HepG2 (cell line): ENCODE measurements at regions not wholly inside any gene's neighbourhood (a gene's known extent, or its start where the extent isn't known, plus 50 kb on each side); places are given as distances from the start of the nearest gene placed in this dataset.

ENCODE experiments used
- ATAC-seq: fragments of 200-7000 bp; cut with Tn5 transposase; 3 replicates; pipeline ENCODE4 v1.9.1; 2020; ENCODE audit warnings: mild to moderate bottlenecking, moderate library complexity
- BruUV-seq: library from RNA; stranded (reverse); fragments of 400-500 nt; replicated peaks from 2 replicates; lab custom pipeline; 2021; lab: Mats Ljungman, UMichigan
- CTCF ChIA-PET: fragments of 300-600 bp; formaldehyde crosslinking; extraction: SDS; loops from one replicate; lab custom pipeline; 2021; ENCODE audit warnings: low total read pairs, inconsistent platforms, low intra/inter-chr PET ratio; lab: Yijun Ruan, JAX
- POLR2A ChIA-PET: fragments of 350-600 bp; sonication (Branson Sonifier 250); formaldehyde crosslinking; loops from one replicate; lab custom pipeline; 2020; ENCODE audit warnings: antibody characterized with exemption, inconsistent platforms; lab: Yijun Ruan, JAX
- DNase-seq: peaks from one replicate; pipeline ENCODE4 v3.0.0-alpha.2; 2015; ENCODE audit warnings: low spot score
- FAIRE-seq: peaks from 3 replicates; lab custom pipeline; 2011; peaks lifted over from hg19 to GRCh38; lab: Jason Lieb, UNC
- H2AFZ ChIP-seq: one replicate; pipeline ENCODE4 v1.6.1; 2011; ENCODE audit warnings: low read length, inconsistent platforms
- H3K27ac ChIP-seq: fragments of 300-600 bp; 3 replicates; pipeline ENCODE4 v1.8.0; 2011; ENCODE audit warnings: mixed run types, mild to moderate bottlenecking, mixed read lengths, low read length, inconsistent platforms; ENCODE audit not compliant: insufficient read depth; ENCODE audit errors: extremely low read length
- H3K27me3 ChIP-seq, 2 experiments: fragments of 200-600 bp in 1 of 2; 2 replicates in 1 of 2; 3 replicates in 1 of 2; pipeline versions ENCODE4 v1.6.0 to v1.8.0; 2011; ENCODE audit warnings: low read length in 2 of 2, mild to moderate bottlenecking in 2 of 2, moderate library complexity in 2 of 2, inconsistent platforms in 1 of 2; ENCODE audit not compliant: insufficient read depth in 2 of 2, control insufficient read depth in 1 of 2
- H3K36me3 ChIP-seq, 2 experiments: fragments of 200-600 bp in 1 of 2; replicated peaks in 1 of 2; 2 replicates in 1 of 2; 3 replicates in 1 of 2; pipeline versions ENCODE4 v1.5.1 to v1.8.0; 2011; ENCODE audit warnings: low read length in 2 of 2, inconsistent platforms in 1 of 2; ENCODE audit not compliant: insufficient read depth in 2 of 2, control insufficient read depth in 1 of 2
- H3K4me1 ChIP-seq: 2 replicates; pipeline ENCODE4 v1.5.1; 2012; ENCODE audit warnings: low read length, inconsistent platforms; ENCODE audit not compliant: insufficient read depth
- H3K4me2 ChIP-seq: 2 replicates; pipeline ENCODE4 v1.6.0; 2011; ENCODE audit warnings: low read depth, low read length, inconsistent platforms
- H3K4me3 ChIP-seq, 3 experiments: fragments of 200-600 bp in 1 of 3; sonication (generic), shearing (Covaris generic) in 1 of 3; replicated peaks in 1 of 3; 2 replicates each; pipeline ENCODE4 v1.5.1; 2011 to 2016; ENCODE audit warnings: low read length in 3 of 3, inconsistent platforms in 2 of 3, low read depth in 2 of 3, mild to moderate bottlenecking in 2 of 3, control low read depth in 1 of 3, mixed read lengths in 1 of 3; ENCODE audit not compliant: insufficient read depth in 1 of 3
- H3K79me2 ChIP-seq: one replicate; pipeline ENCODE4 v1.6.1; 2011; ENCODE audit warnings: low read length, inconsistent platforms; ENCODE audit not compliant: insufficient read depth
- H3K9ac ChIP-seq: 2 replicates; pipeline ENCODE4 v1.6.0; 2011; ENCODE audit warnings: mild to moderate bottlenecking, low read depth, low read length, inconsistent platforms; ENCODE audit not compliant: insufficient read depth
- H3K9me3 ChIP-seq: 2 replicates; pipeline ENCODE4 v1.5.1; 2012; ENCODE audit warnings: mild to moderate bottlenecking, low read length
- H4K20me1 ChIP-seq: 2 replicates; pipeline ENCODE4 v1.6.0; 2011; ENCODE audit warnings: inconsistent platforms, mild to moderate bottlenecking, low read length, moderate library complexity; ENCODE audit not compliant: insufficient read depth
- GATAD1 ChIP-seq: IDR thresholded peaks from 2 replicates; pipeline ENCODE4 v1.6.1; 2016; ENCODE audit warnings: missing genetic modification reagents, missing compliant biosample characterization
- NFATC3 ChIP-seq: sonication (generic); formaldehyde crosslinking; IDR thresholded peaks from 2 replicates; pipeline ENCODE4 v1.5.1; 2020; ENCODE audit warnings: mild to moderate bottlenecking, missing genetic modification reagents
- SRY ChIP-seq: sonication (generic); formaldehyde crosslinking; IDR thresholded peaks from 2 replicates; pipeline ENCODE4 v1.8.0; 2022; ENCODE audit warnings: mild to moderate bottlenecking, missing genetic modification reagents
- TP53 ChIP-seq: sonication (generic); formaldehyde crosslinking; conservative IDR thresholded peaks from 2 replicates; pipeline ENCODE4 v1.4.0; 2020; ENCODE audit warnings: missing genetic modification reagents
- TRIM24 ChIP-seq: sonication (generic); formaldehyde crosslinking; IDR thresholded peaks from 2 replicates; pipeline ENCODE4 v1.8.0; 2022; ENCODE audit warnings: mild to moderate bottlenecking, missing genetic modification reagents
- ZBTB21 ChIP-seq: sonication (generic); formaldehyde crosslinking; IDR thresholded peaks from 2 replicates; pipeline ENCODE4 v1.4.0; 2020; ENCODE audit warnings: missing genetic modification reagents
- ZFY ChIP-seq: sonication (generic); formaldehyde crosslinking; IDR thresholded peaks from 2 replicates; pipeline ENCODE4 v1.4.0; 2020; ENCODE audit warnings: missing genetic modification reagents
- ZNF263 ChIP-seq: sonication (generic); formaldehyde crosslinking; IDR thresholded peaks from 2 replicates; pipeline ENCODE4 v1.4.0; 2020; ENCODE audit warnings: missing genetic modification reagents
- ZNF264 ChIP-seq: sonication (generic); formaldehyde crosslinking; IDR thresholded peaks from 2 replicates; pipeline ENCODE4 v1.4.0; 2020; ENCODE audit warnings: missing genetic modification reagents
- ZNF703 ChIP-seq: sonication (generic); formaldehyde crosslinking; IDR thresholded peaks from 2 replicates; pipeline ENCODE4 v1.5.1; 2020; ENCODE audit warnings: missing genetic modification reagents, mild to moderate bottlenecking, moderate library complexity, borderline replicate concordance
- ZSCAN20 ChIP-seq: sonication (generic); formaldehyde crosslinking; IDR thresholded peaks from 2 replicates; pipeline ENCODE4 v1.4.0; 2020; ENCODE audit warnings: missing genetic modification reagents, mild to moderate bottlenecking, borderline replicate concordance
- WGBS: methylation state at CpG from one replicate; pipeline ENCODE4 v1.1.6; 2017; ENCODE audit warnings: low lambda C conversion rate; 5-methylcytosine and 5-hydroxymethylcytosine counted together
- in situ Hi-C: cut with HindIII; loops from 2 replicates; pipeline ENCODE4 v1.10.0; 2017; ENCODE audit warnings: low pct_unique_long_range_greater_than_20kb; ENCODE audit not compliant: extremely low pct_ligation_motif_present
- intact Hi-C: fragments of 100-400 bp; cut with micrococcal nuclease; formaldehyde crosslinking; loops from one replicate; pipeline ENCODE4 v1.10.0; 2022; ENCODE audit not compliant: unreplicated experiment
- TF ChIP-seq, protein P1 (sequence below): IDR thresholded peaks from 2 replicates; pipeline ENCODE4 v1.6.1; 2016

DNA sequence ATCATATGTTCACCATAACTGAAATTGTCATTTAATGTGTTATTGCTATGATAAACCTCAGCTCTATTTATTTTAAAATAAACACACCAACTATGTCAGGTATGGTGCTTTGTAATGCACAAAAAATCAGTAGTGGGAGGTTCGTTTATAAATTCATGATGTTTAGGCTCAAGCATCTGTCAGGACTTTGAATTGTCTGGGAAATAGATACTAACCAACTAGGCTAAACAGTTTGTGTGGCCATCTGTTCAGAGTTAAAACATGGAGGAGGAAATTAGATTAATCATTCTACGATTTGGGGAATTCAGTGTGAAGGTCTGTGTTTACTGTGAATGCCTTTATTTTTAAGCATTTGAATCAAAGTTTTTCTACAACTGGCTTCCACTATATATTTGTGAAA is 212.6 kb upstream of the FZD8 start:
- no TSS peak for BruUV-seq
- Histone ChIP-seq H3K4me3 (no peak overlapping the region), H4K20me1 (no peaks in the 10 kb centered on the region), H3K79me2 (no peaks in the 10 kb centered on the region), H3K9ac (no peak overlapping the region), H3K36me3 (no peaks in the 10 kb centered on the region), H3K27ac (no peak overlapping the region), H3K27me3 (no peaks in the 10 kb centered on the region), H3K9me3 (no peaks in the 10 kb centered on the region), H3K4me1 (no peaks in the 10 kb centered on the region), H2AFZ (no peak overlapping the region), H3K4me2 (no peak overlapping the region)
- intact Hi-C loops (no loop called here), in situ Hi-C loops (no loop called here)
- FAIRE-seq (no peak), ATAC-seq (no peak), DNase-seq (no peak)
- CTCF ChIA-PET = no interaction called here
- WGBS = 0% methylated on average over 2 of the region's 2 CpGs
- TF ChIP-seq SRY (CRISPR knock-in tag) = no peak
- TF ChIP-seq ZFY (CRISPR knock-in tag) = no peak
- no peak for TF ChIP-seq ZSCAN20 (CRISPR knock-in tag)
- no peak for TF ChIP-seq NFATC3 (CRISPR knock-in tag)
- TF ChIP-seq ZNF264 = no peak
- TF ChIP-seq TP53 (CRISPR knock-in tag) = no peak
- no peak for TF ChIP-seq ZNF703 (CRISPR knock-in tag)
- TF ChIP-seq TRIM24 = no peak
- TF ChIP-seq, protein P1, sequence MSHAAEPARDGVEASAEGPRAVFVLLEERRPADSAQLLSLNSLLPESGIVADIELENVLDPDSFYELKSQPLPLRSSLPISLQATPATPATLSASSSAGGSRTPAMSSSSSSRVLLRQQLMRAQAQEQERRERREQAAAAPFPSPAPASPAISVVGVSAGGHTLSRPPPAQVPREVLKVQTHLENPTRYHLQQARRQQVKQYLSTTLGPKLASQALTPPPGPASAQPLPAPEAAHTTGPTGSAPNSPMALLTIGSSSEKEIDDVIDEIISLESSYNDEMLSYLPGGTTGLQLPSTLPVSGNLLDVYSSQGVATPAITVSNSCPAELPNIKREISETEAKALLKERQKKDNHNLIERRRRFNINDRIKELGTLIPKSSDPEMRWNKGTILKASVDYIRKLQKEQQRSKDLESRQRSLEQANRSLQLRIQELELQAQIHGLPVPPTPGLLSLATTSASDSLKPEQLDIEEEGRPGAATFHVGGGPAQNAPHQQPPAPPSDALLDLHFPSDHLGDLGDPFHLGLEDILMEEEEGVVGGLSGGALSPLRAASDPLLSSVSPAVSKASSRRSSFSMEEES (CRISPR knock-in tag) = no peak
- TF ChIP-seq GATAD1 (CRISPR knock-in tag) = no peak
- no peak for TF ChIP-seq ZNF263
- no peak for TF ChIP-seq ZBTB21 (CRISPR knock-in tag)
- POLR2A ChIA-PET = no interaction called here
